AG04449 (cell line): ENCODE measurements at regions not wholly inside any gene's neighbourhood (a gene's known extent, or its start where the extent isn't known, plus 50 kb on each side); places are given as distances from the start of the nearest gene placed in this dataset.

Experiments
- CTCF ChIA-PET: fragments of 350-600 bp; formaldehyde crosslinking; extraction: SDS; loops from one replicate; lab custom pipeline; 2021; ENCODE audit warnings: antibody characterized with exemption; lab: Yijun Ruan, JAX
- POLR2A ChIA-PET: fragments of 400-600, 350-600 bp; formaldehyde crosslinking; extraction: SDS; loops from one replicate; lab custom pipeline; 2020; ENCODE audit warnings: antibody characterized with exemption, inconsistent platforms; lab: Yijun Ruan, JAX
- DNase-seq: peaks from one replicate; pipeline ENCODE4 v3.0.0-alpha.2; 2010; ENCODE audit warnings: low read depth, low spot score
- H3K4me3 ChIP-seq: 2 replicates; pipeline ENCODE4 v1.5.1; 2011; ENCODE audit warnings: low read depth, mild to moderate bottlenecking, control low read depth, low read length
- TF ChIP-seq, protein P1 (sequence below): IDR thresholded peaks from one replicate; pipeline ENCODE4 v1.5.1; 2011; ENCODE audit warnings: mild to moderate bottlenecking, moderate library complexity, low read length, control low read depth, inconsistent platforms; ENCODE audit not compliant: insufficient read depth; ENCODE audit errors: missing control alignments

DNA sequence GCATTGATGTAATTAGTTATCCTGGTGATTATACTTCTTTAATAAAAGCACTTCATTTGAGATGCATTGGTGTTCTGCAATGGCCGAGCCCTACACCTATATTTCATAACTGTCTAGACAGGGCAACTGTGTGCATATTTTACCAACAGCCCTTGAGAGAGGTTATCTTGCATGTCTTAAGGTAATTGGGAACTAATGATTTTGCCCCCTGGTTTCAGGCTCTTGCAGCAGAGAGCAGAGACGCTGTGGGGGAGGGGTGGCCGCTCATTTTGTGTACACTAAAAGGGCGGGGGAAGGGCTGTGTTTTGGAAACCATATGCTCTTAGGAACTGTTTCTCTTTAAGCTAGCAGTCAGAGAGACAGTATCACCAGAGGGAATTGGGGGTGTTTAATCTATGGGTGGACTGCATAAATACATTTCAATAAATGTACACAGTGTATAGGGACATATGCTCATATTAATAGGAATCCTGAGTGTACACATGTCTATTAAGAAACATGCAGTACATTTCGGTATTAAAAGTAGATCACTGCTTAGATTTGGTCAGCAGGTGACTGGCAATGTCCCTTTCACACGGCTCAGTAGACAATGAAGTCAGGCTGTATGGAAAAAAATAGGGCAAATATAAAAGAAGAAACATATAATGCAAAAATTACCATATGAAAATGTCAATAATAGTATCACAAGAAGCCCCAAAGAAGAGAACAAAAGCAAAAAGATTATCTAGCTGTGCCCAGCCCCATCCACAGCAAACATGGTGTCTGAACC is 402.9 kb upstream of the CITED2 start:
- ChIA-PET POLR2A (no interaction called here), CTCF (no interaction called here)
- TF ChIP-seq, protein P1, sequence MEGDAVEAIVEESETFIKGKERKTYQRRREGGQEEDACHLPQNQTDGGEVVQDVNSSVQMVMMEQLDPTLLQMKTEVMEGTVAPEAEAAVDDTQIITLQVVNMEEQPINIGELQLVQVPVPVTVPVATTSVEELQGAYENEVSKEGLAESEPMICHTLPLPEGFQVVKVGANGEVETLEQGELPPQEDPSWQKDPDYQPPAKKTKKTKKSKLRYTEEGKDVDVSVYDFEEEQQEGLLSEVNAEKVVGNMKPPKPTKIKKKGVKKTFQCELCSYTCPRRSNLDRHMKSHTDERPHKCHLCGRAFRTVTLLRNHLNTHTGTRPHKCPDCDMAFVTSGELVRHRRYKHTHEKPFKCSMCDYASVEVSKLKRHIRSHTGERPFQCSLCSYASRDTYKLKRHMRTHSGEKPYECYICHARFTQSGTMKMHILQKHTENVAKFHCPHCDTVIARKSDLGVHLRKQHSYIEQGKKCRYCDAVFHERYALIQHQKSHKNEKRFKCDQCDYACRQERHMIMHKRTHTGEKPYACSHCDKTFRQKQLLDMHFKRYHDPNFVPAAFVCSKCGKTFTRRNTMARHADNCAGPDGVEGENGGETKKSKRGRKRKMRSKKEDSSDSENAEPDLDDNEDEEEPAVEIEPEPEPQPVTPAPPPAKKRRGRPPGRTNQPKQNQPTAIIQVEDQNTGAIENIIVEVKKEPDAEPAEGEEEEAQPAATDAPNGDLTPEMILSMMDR, result no peak
- DNase-seq, result no peak
- H3K4me3 ChIP-seq, result no peak overlapping the region

DNA sequence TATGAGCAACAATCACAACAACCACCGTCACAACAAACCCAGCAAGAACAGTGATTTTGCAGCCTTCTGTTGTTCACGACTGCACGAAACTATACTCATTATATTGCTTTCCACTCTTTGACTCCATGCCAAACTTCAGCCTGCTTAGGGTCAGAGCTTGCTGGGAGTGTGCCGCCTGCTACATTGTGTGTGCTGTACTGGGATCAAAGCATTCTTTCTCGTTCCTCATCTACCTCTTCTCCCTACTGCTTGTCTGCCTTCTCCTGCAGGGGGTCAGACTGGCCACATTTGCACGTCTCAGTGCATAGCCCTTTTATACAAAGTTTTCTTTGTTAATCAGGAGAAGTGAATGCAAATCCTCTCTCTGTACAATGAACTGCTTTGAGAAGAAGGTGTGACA is 401.6 kb upstream of the CITED2 start:
- ChIA-PET CTCF (no interaction called here), POLR2A (no interaction called here)
- DNase-seq, result no peak
- H3K4me3 ChIP-seq, result no peak overlapping the region
- TF ChIP-seq, protein P1, result no peak

- ChIA-PET POLR2A (no interaction called here), CTCF (no interaction called here)
- DNase-seq, result no peak
- no peak overlapping the region for H3K4me3 ChIP-seq
- TF ChIP-seq, protein P1, result no peak
Observed at GRCh38 chr6:139768196-139768595, 393.7 kb upstream of the CITED2 start.

GRCh38 chr6:139766796-139767195 is 392.3 kb upstream of the CITED2 start:
- H3K4me3 ChIP-seq, result no peak overlapping the region
- TF ChIP-seq, protein P1, result no peak
- DNase-seq, result no peak
- CTCF ChIA-PET, result no interaction called here
- POLR2A ChIA-PET, result interaction anchor here (1.5 kb wide), 1 partner anchor 13 kb away, joined by 3 read pairs; no protein-coding TSS in a partner anchor

DNA sequence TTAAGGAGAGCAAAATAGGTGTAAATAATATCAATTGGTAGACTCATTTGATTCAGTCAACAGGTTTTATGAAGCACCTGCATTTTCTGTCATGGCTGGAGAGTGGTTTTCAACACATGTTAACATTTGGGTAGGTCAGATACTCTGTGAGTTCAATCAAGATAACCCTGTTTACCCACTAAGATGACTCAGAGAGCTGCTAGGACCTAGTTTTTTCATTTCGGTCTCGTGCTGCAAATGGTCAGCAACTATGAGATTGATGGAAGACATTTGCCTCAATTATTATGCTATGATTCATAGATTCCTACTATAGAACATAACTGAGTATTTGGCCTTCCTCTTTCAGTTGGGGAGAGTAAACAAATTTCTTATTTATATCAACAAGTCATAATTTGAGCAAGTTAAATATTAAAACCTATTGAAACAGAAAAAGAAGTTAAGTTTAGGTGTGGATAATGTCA is 391.4 kb upstream of the CITED2 start:
- CTCF ChIA-PET, result no interaction called here
- TF ChIP-seq, protein P1, result no peak
- H3K4me3 ChIP-seq, result no peak overlapping the region
- POLR2A ChIA-PET, result interaction anchor here (1.5 to 3.5 kb wide), 2 partner anchors 13 to 391 kb away, joined by 3 to 52 read pairs; partner anchors contain the start of gene CITED2
- no peak for DNase-seq

- H3K4me3 ChIP-seq, result no peak overlapping the region
- TF ChIP-seq, protein P1, result no peak
- ChIA-PET POLR2A (interaction anchor here (0.5 to 3.5 kb wide), 9 partner anchors 10 to 394 kb away, joined by 3 to 52 read pairs (median 6); partner anchors contain the start of gene CITED2), CTCF (interaction anchor here (1.8 kb wide), 1 partner anchor 160 kb away, joined by 8 read pairs; no protein-coding TSS in a partner anchor)
- DNase-seq, result peak; percentile 94
Observed at GRCh38 chr6:139764498-139764986, 390.1 kb upstream of the CITED2 start.
